ENCODE measurements at regions not wholly inside any gene's neighbourhood (a gene's known extent, or its start where the extent isn't known, plus 50 kb on each side); places are given as distances from the start of the nearest gene placed in this dataset.

GRCh38 chr6:15818044-15818443 is 155.2 kb upstream of the DTNBP1 start:
- TF ChIP-seq CTCF (IDR thresholded peaks at IDR 0.05; ENCODE audit: low read depth, low read length) (no peak), EZH2phosphoT487 (IDR thresholded peaks at IDR 0.05; ENCODE audit: low read depth) (no peak)
